ENCODE measurements at regions not wholly inside any gene's neighbourhood (a gene's known extent, or its start where the extent isn't known, plus 50 kb on each side); places are given as distances from the start of the nearest gene placed in this dataset.

- no peak for TF ChIP-seq GATA3 (IDR thresholded peaks at IDR 0.05; ENCODE audit: low read depth, low read length)
- no peak for TF ChIP-seq GATA2 (IDR thresholded peaks at IDR 0.05; ENCODE audit: low read depth, low read length)
Measured at GRCh38 chr2:59083075-59083828, 842.1 kb upstream of the FANCL start.
